K562 (cell line): ENCODE measurements at regions not wholly inside any gene's neighbourhood (a gene's known extent, or its start where the extent isn't known, plus 50 kb on each side); places are given as distances from the start of the nearest gene placed in this dataset.

Experiments
- ATAC-seq: fragments of 200-7000 bp; cut with Tn5 transposase; 3 replicates; pipeline ENCODE4 v1.9.1; 2020; ENCODE audit warnings: moderate library complexity
- BruUV-seq: library from RNA; stranded (reverse); fragments of 400-500 nt; replicated peaks from 2 replicates; lab custom pipeline; 2021; lab: Mats Ljungman, UMichigan
- CTCF ChIA-PET: fragments of 300-600 bp; formaldehyde crosslinking; extraction: SDS; loops from one replicate; lab custom pipeline; 2021; ENCODE audit warnings: low intra/inter-chr PET ratio; lab: Yijun Ruan, JAX
- POLR2A ChIA-PET: fragments of 300-600, 350-650 bp; sonication (Branson Sonifier 250); formaldehyde crosslinking; extraction: SDS; loops from one replicate; lab custom pipeline; 2021; ENCODE audit warnings: antibody characterized with exemption, inconsistent platforms; lab: Yijun Ruan, JAX
- DNase-seq, 4 experiments: peaks; one replicate each; pipeline versions ENCODE4 v3.0.0 to v3.0.0-alpha.2; 2011 to 2018; ENCODE audit warnings: low spot score in 3 of 4, mixed read lengths in 3 of 4; ENCODE audit errors: extremely low read depth in 1 of 4
- FAIRE-seq: peaks from 2 replicates; lab custom pipeline; 2011; peaks lifted over from hg19 to GRCh38; lab: Jason Lieb, UNC
- H2AFZ ChIP-seq: 2 replicates; pipeline ENCODE4 v1.6.0; 2011; ENCODE audit warnings: low read depth, low read length, control low read depth, inconsistent platforms
- H3K27ac ChIP-seq: fragments of 200-600 bp; 3 replicates; pipeline ENCODE4 v1.8.0; 2011; ENCODE audit warnings: low read depth, mild to moderate bottlenecking, control low read depth, inconsistent platforms, low read length, moderate library complexity, mixed read lengths; ENCODE audit errors: extremely low read depth
- H3K27me3 ChIP-seq, 2 experiments: fragments of 300-600 bp in 1 of 2; 2 replicates in 1 of 2; 3 replicates in 1 of 2; pipeline versions ENCODE4 v1.6.0 to v1.8.0; 2011; ENCODE audit warnings: inconsistent platforms in 2 of 2, low read length in 2 of 2, mild to moderate bottlenecking in 1 of 2, mixed read lengths in 1 of 2, moderate library complexity in 1 of 2; ENCODE audit not compliant: control insufficient read depth in 2 of 2, insufficient read depth in 2 of 2
- H3K36me3 ChIP-seq: fragments of 300-600 bp; 3 replicates; pipeline ENCODE4 v1.8.0; 2011; ENCODE audit warnings: mild to moderate bottlenecking, low read length, inconsistent platforms; ENCODE audit not compliant: control insufficient read depth, insufficient read depth
- H3K4me1 ChIP-seq, 2 experiments: fragments of 200-600 bp in 1 of 2; replicated peaks in 1 of 2; 2 replicates in 1 of 2; 3 replicates in 1 of 2; pipeline versions ENCODE4 v1.5.1 to v1.8.0; 2011; ENCODE audit warnings: inconsistent platforms in 2 of 2, low read length in 2 of 2, mild to moderate bottlenecking in 1 of 2, mixed read lengths in 1 of 2, moderate library complexity in 1 of 2; ENCODE audit not compliant: control insufficient read depth in 2 of 2, insufficient read depth in 2 of 2
- H3K4me2 ChIP-seq: 2 replicates; pipeline ENCODE4 v1.6.1; 2011; ENCODE audit warnings: low read length, control low read depth, inconsistent platforms, mixed read lengths; ENCODE audit not compliant: insufficient read depth
- H3K4me3 ChIP-seq: fragments of 200-600 bp; sonication (generic), shearing (Covaris generic); 2 replicates; pipeline ENCODE4 v1.5.1; 2016; ENCODE audit warnings: control low read depth, inconsistent platforms
- H3K79me2 ChIP-seq: fragments of 200-600 bp; 3 replicates; pipeline ENCODE4 v1.8.0; 2011; ENCODE audit warnings: low read length, inconsistent platforms; ENCODE audit not compliant: control insufficient read depth, insufficient read depth
- H3K9ac ChIP-seq, 2 experiments: 2 replicates each; pipeline versions ENCODE4 v1.6.0 to v1.6.1; 2011; ENCODE audit warnings: low read depth in 2 of 2, low read length in 2 of 2, control low read depth in 1 of 2, inconsistent platforms in 1 of 2, mild to moderate bottlenecking in 1 of 2, mixed read lengths in 1 of 2; ENCODE audit not compliant: insufficient read depth in 1 of 2
- H3K9me1 ChIP-seq: one replicate; pipeline ENCODE4 v1.6.0; 2011; ENCODE audit warnings: inconsistent platforms, mild to moderate bottlenecking, low read length, moderate library complexity; ENCODE audit not compliant: control insufficient read depth, insufficient read depth
- H3K9me3 ChIP-seq: replicated peaks from 2 replicates; pipeline ENCODE4 v1.5.1; 2011; ENCODE audit warnings: low read depth, low read length, inconsistent platforms; ENCODE audit not compliant: control insufficient read depth, insufficient read depth
- H4K20me1 ChIP-seq: replicated peaks from 2 replicates; pipeline ENCODE4 v1.6.1; 2011; ENCODE audit warnings: low read length, inconsistent platforms, mixed read lengths; ENCODE audit not compliant: control insufficient read depth, insufficient read depth
- HMGN3 ChIP-seq: IDR thresholded peaks from 2 replicates; pipeline ENCODE4 v1.6.1; 2011; ENCODE audit warnings: borderline replicate concordance, low read depth, mild to moderate bottlenecking, mixed read lengths, low read length; ENCODE audit not compliant: insufficient read length; ENCODE audit errors: extremely low read depth
- PPARD ChIP-seq: fragments of 250-450 bp; sonication (Bioruptor Pico); IDR thresholded peaks from 2 replicates; pipeline ENCODE4 v1.8.0; 2022; ENCODE audit warnings: inconsistent platforms, mild to moderate bottlenecking, moderate library complexity
- RBM15 ChIP-seq: fragments of 200-400 bp; formaldehyde crosslinking; IDR thresholded peaks from 2 replicates; pipeline ENCODE4 v1.6.1; 2018; ENCODE audit warnings: mild to moderate bottlenecking, low read length, moderate library complexity; ENCODE audit not compliant: insufficient read depth
- ZNF586 ChIP-seq: fragments of 450-650 bp; formaldehyde crosslinking; conservative IDR thresholded peaks from 2 replicates; pipeline ENCODE4 v1.4.0; 2020; ENCODE audit warnings: mild to moderate bottlenecking, moderate library complexity
- WGBS: fragments of 100-300 bp; shearing (Covaris generic); methylation state at CpG from one replicate; pipeline ENCODE4 v1.1.6; 2016; ENCODE audit warnings: low coverage, mixed read lengths; ENCODE audit not compliant: insufficient coverage; ENCODE audit errors: missing lambda C conversion rate; 5-methylcytosine and 5-hydroxymethylcytosine counted together
- in situ Hi-C: fragments of 300-500 bp; cut with MboI; formaldehyde crosslinking; loops from 4 replicates; pipeline ENCODE4 v1.15.0; 2018; ENCODE audit warnings: inconsistent platforms, mixed read lengths
- intact Hi-C: fragments of 100-400 bp; cut with micrococcal nuclease; formaldehyde crosslinking; loops from 2 replicates; pipeline ENCODE4 v1.14.2; 2022
- TF ChIP-seq, protein P1 (sequence below): sonication (generic); formaldehyde crosslinking; IDR thresholded peaks from 2 replicates; pipeline ENCODE4 v1.8.1; 2023; ENCODE audit warnings: mild to moderate bottlenecking, missing genetic modification reagents
- TF ChIP-seq, protein P2 (sequence below): IDR thresholded peaks from 3 replicates; pipeline ENCODE4 v1.6.1; 2011; ENCODE audit warnings: borderline replicate concordance, mild to moderate bottlenecking, moderate library complexity; ENCODE audit not compliant: insufficient read length; ENCODE audit errors: extremely low read depth
- TF ChIP-seq, protein P3 (sequence below): fragments of 200-800 bp; sonication (Bioruptor generic); IDR thresholded peaks from 2 replicates; pipeline ENCODE4 v1.6.1; 2017; ENCODE audit warnings: missing genetic modification characterization, missing compliant biosample characterization
- TF ChIP-seq, protein P4 (sequence below), 3 experiments: fragments of 200-800 bp in 1 of 3; fragments of 250-450 bp in 1 of 3; fragments of 450-650 bp in 1 of 3; sonication (Bioruptor Pico) in 1 of 3; sonication (Bioruptor generic) in 1 of 3; formaldehyde crosslinking in 1 of 3; IDR thresholded peaks; 2 replicates each; pipeline versions ENCODE4 v1.6.1 to v1.8.0; 2016 to 2022; ENCODE audit warnings: mild to moderate bottlenecking in 2 of 3, missing genetic modification characterization in 2 of 3, missing compliant biosample characterization in 1 of 3, moderate library complexity in 1 of 3

DNA sequence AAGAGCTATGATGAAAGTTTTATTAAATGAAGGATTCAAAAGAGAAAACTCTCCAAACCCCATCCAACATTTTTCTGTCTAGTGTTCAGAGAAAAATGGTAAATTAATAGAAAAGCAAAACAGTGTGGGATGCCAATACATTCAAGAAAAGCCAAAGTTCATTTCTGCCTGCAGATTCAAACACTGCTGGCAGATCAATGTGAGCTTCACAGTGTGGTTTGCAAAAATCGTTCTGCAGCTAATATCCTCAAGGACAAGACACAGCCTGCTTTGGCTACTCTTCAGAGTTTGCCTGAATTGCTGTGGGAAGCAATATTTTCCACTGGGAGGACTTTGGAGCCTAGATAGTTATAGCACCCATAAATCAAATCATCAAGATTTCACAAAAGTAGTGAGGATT is 619.9 kb upstream of the SUCLG2 start:
- WGBS: 0% methylated on average over 1 of the region's 1 CpG
- Histone ChIP-seq H3K9me3 (no peaks in the 10 kb centered on the region), H3K36me3 (no peaks in the 10 kb centered on the region), H2AFZ (no peak overlapping the region), H3K27ac (no peak overlapping the region), H3K9me1 (no peaks in the 10 kb centered on the region), H3K4me1 (no peaks in the 10 kb centered on the region), H3K4me3 (no peak overlapping the region), H3K27me3 (no peaks in the 10 kb centered on the region), H3K4me2 (no peak overlapping the region), H3K79me2 (no peaks in the 10 kb centered on the region), H4K20me1 (no peaks in the 10 kb centered on the region), H3K9ac (no peak overlapping the region)
- BruUV-seq: no TSS peak
- in situ Hi-C loops: no loop called here
- DNase-seq: no peak
- intact Hi-C loops: no loop called here
- ChIA-PET CTCF (no interaction called here), POLR2A (no interaction called here)
- no peak for FAIRE-seq
- ATAC-seq: no peak
- TF ChIP-seq, protein P1, sequence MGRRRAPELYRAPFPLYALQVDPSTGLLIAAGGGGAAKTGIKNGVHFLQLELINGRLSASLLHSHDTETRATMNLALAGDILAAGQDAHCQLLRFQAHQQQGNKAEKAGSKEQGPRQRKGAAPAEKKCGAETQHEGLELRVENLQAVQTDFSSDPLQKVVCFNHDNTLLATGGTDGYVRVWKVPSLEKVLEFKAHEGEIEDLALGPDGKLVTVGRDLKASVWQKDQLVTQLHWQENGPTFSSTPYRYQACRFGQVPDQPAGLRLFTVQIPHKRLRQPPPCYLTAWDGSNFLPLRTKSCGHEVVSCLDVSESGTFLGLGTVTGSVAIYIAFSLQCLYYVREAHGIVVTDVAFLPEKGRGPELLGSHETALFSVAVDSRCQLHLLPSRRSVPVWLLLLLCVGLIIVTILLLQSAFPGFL (CRISPR knock-in tag): no peak
- TF ChIP-seq, protein P2, sequence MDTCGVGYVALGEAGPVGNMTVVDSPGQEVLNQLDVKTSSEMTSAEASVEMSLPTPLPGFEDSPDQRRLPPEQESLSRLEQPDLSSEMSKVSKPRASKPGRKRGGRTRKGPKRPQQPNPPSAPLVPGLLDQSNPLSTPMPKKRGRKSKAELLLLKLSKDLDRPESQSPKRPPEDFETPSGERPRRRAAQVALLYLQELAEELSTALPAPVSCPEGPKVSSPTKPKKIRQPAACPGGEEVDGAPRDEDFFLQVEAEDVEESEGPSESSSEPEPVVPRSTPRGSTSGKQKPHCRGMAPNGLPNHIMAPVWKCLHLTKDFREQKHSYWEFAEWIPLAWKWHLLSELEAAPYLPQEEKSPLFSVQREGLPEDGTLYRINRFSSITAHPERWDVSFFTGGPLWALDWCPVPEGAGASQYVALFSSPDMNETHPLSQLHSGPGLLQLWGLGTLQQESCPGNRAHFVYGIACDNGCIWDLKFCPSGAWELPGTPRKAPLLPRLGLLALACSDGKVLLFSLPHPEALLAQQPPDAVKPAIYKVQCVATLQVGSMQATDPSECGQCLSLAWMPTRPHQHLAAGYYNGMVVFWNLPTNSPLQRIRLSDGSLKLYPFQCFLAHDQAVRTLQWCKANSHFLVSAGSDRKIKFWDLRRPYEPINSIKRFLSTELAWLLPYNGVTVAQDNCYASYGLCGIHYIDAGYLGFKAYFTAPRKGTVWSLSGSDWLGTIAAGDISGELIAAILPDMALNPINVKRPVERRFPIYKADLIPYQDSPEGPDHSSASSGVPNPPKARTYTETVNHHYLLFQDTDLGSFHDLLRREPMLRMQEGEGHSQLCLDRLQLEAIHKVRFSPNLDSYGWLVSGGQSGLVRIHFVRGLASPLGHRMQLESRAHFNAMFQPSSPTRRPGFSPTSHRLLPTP: no peak
- TF ChIP-seq PPARD (no peak), ZNF586 (CRISPR knock-in tag) (no peak), RBM15 (no peak), HMGN3 (no peak)
- TF ChIP-seq, protein P3, sequence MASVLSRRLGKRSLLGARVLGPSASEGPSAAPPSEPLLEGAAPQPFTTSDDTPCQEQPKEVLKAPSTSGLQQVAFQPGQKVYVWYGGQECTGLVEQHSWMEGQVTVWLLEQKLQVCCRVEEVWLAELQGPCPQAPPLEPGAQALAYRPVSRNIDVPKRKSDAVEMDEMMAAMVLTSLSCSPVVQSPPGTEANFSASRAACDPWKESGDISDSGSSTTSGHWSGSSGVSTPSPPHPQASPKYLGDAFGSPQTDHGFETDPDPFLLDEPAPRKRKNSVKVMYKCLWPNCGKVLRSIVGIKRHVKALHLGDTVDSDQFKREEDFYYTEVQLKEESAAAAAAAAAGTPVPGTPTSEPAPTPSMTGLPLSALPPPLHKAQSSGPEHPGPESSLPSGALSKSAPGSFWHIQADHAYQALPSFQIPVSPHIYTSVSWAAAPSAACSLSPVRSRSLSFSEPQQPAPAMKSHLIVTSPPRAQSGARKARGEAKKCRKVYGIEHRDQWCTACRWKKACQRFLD (CRISPR knock-in tag): no peak
- TF ChIP-seq, protein P4, sequence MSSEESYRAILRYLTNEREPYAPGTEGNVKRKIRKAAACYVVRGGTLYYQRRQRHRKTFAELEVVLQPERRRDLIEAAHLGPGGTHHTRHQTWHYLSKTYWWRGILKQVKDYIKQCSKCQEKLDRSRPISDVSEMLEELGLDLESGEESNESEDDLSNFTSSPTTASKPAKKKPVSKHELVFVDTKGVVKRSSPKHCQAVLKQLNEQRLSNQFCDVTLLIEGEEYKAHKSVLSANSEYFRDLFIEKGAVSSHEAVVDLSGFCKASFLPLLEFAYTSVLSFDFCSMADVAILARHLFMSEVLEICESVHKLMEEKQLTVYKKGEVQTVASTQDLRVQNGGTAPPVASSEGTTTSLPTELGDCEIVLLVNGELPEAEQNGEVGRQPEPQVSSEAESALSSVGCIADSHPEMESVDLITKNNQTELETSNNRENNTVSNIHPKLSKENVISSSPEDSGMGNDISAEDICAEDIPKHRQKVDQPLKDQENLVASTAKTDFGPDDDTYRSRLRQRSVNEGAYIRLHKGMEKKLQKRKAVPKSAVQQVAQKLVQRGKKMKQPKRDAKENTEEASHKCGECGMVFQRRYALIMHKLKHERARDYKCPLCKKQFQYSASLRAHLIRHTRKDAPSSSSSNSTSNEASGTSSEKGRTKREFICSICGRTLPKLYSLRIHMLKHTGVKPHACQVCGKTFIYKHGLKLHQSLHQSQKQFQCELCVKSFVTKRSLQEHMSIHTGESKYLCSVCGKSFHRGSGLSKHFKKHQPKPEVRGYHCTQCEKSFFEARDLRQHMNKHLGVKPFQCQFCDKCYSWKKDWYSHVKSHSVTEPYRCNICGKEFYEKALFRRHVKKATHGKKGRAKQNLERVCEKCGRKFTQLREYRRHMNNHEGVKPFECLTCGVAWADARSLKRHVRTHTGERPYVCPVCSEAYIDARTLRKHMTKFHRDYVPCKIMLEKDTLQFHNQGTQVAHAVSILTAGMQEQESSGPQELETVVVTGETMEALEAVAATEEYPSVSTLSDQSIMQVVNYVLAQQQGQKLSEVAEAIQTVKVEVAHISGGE (CRISPR knock-in tag; IDR thresholded peaks at IDR 0.05): no peak
